ENCODE measurements at regions not wholly inside any gene's neighbourhood (a gene's known extent, or its start where the extent isn't known, plus 50 kb on each side); places are given as distances from the start of the nearest gene placed in this dataset.
"Not testable (repeated sequence)": the region's sequence is repeated elsewhere in the genome, so short reads cannot be mapped to it uniquely, and the experiment has no call there.

GRCh38 chr4:118504927-118505326 lies 152.1 kb upstream of the PRSS12 start:
- POLR2A ChIA-PET, result not testable (repeated sequence)

GRCh38 chr4:118505491-118505890 lies 152.7 kb upstream of the PRSS12 start:
- POLR2A ChIA-PET; H3K27me3 ChIP-seq (ENCODE audit: control insufficient read depth, insufficient read depth, low read length); H3K4me3 ChIP-seq (ENCODE audit: low read depth, low read length); DNase-seq (ENCODE audit: low read depth); H3K36me3 ChIP-seq (ENCODE audit: control insufficient read depth, insufficient read depth, low read length): not testable (repeated sequence)
- CTCF ChIA-PET, result interaction anchor here (0.8 kb wide), 1 partner anchor 81 kb away, joined by 6 read pairs; no protein-coding TSS in a partner anchor

More at GRCh38 chr4:118504927-118505326, 152.1 kb upstream of the PRSS12 start:
- not testable (repeated sequence) for DNase-seq (ENCODE audit: low read depth); H3K27me3 ChIP-seq (ENCODE audit: control insufficient read depth, insufficient read depth, low read length); H3K4me3 ChIP-seq (ENCODE audit: low read depth, low read length); H3K36me3 ChIP-seq (ENCODE audit: control insufficient read depth, insufficient read depth, low read length)
- CTCF ChIA-PET, result interaction anchor here (0.8 kb wide), 1 partner anchor 81 kb away, joined by 6 read pairs; no protein-coding TSS in a partner anchor

GRCh38 chr4:118512870-118513269 lies 160.1 kb upstream of the PRSS12 start:
- CTCF ChIA-PET, result not testable (repeated sequence)

GRCh38 chr4:118514332-118514731 lies 161.5 kb upstream of the PRSS12 start:
- H3K36me3 ChIP-seq (ENCODE audit: control insufficient read depth, insufficient read depth, low read length); H3K27me3 ChIP-seq (ENCODE audit: control insufficient read depth, insufficient read depth, low read length); CTCF ChIA-PET; DNase-seq (ENCODE audit: low read depth); H3K4me3 ChIP-seq (ENCODE audit: low read depth, low read length); POLR2A ChIA-PET: not testable (repeated sequence)

More at GRCh38 chr4:118512870-118513269, 160.1 kb upstream of the PRSS12 start:
- H3K4me3 ChIP-seq (ENCODE audit: low read depth, low read length); H3K36me3 ChIP-seq (ENCODE audit: control insufficient read depth, insufficient read depth, low read length); H3K27me3 ChIP-seq (ENCODE audit: control insufficient read depth, insufficient read depth, low read length); DNase-seq (ENCODE audit: low read depth); POLR2A ChIA-PET: not testable (repeated sequence)

- CTCF ChIA-PET; H3K27me3 ChIP-seq (ENCODE audit: control insufficient read depth, insufficient read depth, low read length); POLR2A ChIA-PET; H3K36me3 ChIP-seq (ENCODE audit: control insufficient read depth, insufficient read depth, low read length); H3K4me3 ChIP-seq (ENCODE audit: low read depth, low read length); DNase-seq (ENCODE audit: low read depth): not testable (repeated sequence)
Observed at GRCh38 chr4:118516107-118516506, 163.3 kb upstream of the PRSS12 start.

- H3K4me3 ChIP-seq (ENCODE audit: low read depth, low read length); DNase-seq (ENCODE audit: low read depth); H3K36me3 ChIP-seq (ENCODE audit: control insufficient read depth, insufficient read depth, low read length); POLR2A ChIA-PET; H3K27me3 ChIP-seq (ENCODE audit: control insufficient read depth, insufficient read depth, low read length); CTCF ChIA-PET: not testable (repeated sequence)
Observed at GRCh38 chr4:118530107-118530506, 155.1 kb upstream of the METTL14 start.

GRCh38 chr4:118531947-118532346 lies 153.2 kb upstream of the METTL14 start:
- H3K4me3 ChIP-seq (ENCODE audit: low read depth, low read length); POLR2A ChIA-PET; CTCF ChIA-PET; DNase-seq (ENCODE audit: low read depth); H3K36me3 ChIP-seq (ENCODE audit: control insufficient read depth, insufficient read depth, low read length); H3K27me3 ChIP-seq (ENCODE audit: control insufficient read depth, insufficient read depth, low read length): not testable (repeated sequence)

- DNase-seq (ENCODE audit: low read depth); POLR2A ChIA-PET; H3K36me3 ChIP-seq (ENCODE audit: control insufficient read depth, insufficient read depth, low read length); H3K27me3 ChIP-seq (ENCODE audit: control insufficient read depth, insufficient read depth, low read length); CTCF ChIA-PET; H3K4me3 ChIP-seq (ENCODE audit: low read depth, low read length): not testable (repeated sequence)
Observed at GRCh38 chr4:118535788-118536187, 149.4 kb upstream of the METTL14 start.

- H3K36me3 ChIP-seq (ENCODE audit: control insufficient read depth, insufficient read depth, low read length); H3K27me3 ChIP-seq (ENCODE audit: control insufficient read depth, insufficient read depth, low read length); POLR2A ChIA-PET; CTCF ChIA-PET; DNase-seq (ENCODE audit: low read depth); H3K4me3 ChIP-seq (ENCODE audit: low read depth, low read length): not testable (repeated sequence)
Observed at GRCh38 chr4:118539412-118540077, 145.6 kb upstream of the METTL14 start.

- POLR2A ChIA-PET; DNase-seq (ENCODE audit: low read depth); H3K36me3 ChIP-seq (ENCODE audit: control insufficient read depth, insufficient read depth, low read length); H3K4me3 ChIP-seq (ENCODE audit: low read depth, low read length); H3K27me3 ChIP-seq (ENCODE audit: control insufficient read depth, insufficient read depth, low read length); CTCF ChIA-PET: not testable (repeated sequence)
Observed at GRCh38 chr4:118556576-118556975, 128.6 kb upstream of the METTL14 start.
